ENCODE measurements at regions not wholly inside any gene's neighbourhood (a gene's known extent, or its start where the extent isn't known, plus 50 kb on each side); places are given as distances from the start of the nearest gene placed in this dataset.

GRCh38 chr12:124408822-124409517 lies 114.1 kb downstream of the RFLNA start:
- DNase-seq: no peak

GRCh38 chr12:124407074-124407473 lies 112.2 kb downstream of the RFLNA start:
- DNase-seq: no peak

GRCh38 chr12:124406043-124406442 lies 111.2 kb downstream of the RFLNA start:
- DNase-seq: no peak

- no peak for DNase-seq
Observed at GRCh38 chr12:124405592-124405991, 110.7 kb downstream of the RFLNA start.

GRCh38 chr12:124405151-124405550 lies 110.3 kb downstream of the RFLNA start:
- DNase-seq: no peak

GRCh38 chr12:124404162-124404784 lies 109.4 kb downstream of the RFLNA start:
- DNase-seq: no peak

- DNase-seq: no peak
Observed at GRCh38 chr12:124403273-124403672, 108.4 kb downstream of the RFLNA start.

GRCh38 chr12:124402248-124403066 lies 107.6 kb downstream of the RFLNA start:
- DNase-seq: no peak

- DNase-seq: no peak
Observed at GRCh38 chr12:124401704-124402221, 106.9 kb downstream of the RFLNA start.

- DNase-seq: no peak
Observed at GRCh38 chr12:124400124-124400523, 105.2 kb downstream of the RFLNA start.

GRCh38 chr12:124399622-124400021 lies 104.7 kb downstream of the RFLNA start:
- DNase-seq: peak; percentile 74

GRCh38 chr12:124398578-124399227 lies 103.8 kb downstream of the RFLNA start:
- peak; percentile 5 for DNase-seq

GRCh38 chr12:124397807-124398577 lies 103.1 kb downstream of the RFLNA start:
- peak; percentile 38 for DNase-seq

- no peak for DNase-seq
Observed at GRCh38 chr12:124397399-124397679, 102.4 kb downstream of the RFLNA start.

- no peak for DNase-seq
Observed at GRCh38 chr12:124396544-124397398, 101.9 kb downstream of the RFLNA start.

- DNase-seq: no peak
Observed at GRCh38 chr12:124395986-124396385, 101.1 kb downstream of the RFLNA start.

- DNase-seq: no peak
Observed at GRCh38 chr12:124395284-124395752, 100.4 kb downstream of the RFLNA start.

GRCh38 chr12:124394462-124395128 lies 99.7 kb downstream of the RFLNA start:
- DNase-seq: no peak

- no peak for DNase-seq
Observed at GRCh38 chr12:124393831-124394230, 98.9 kb downstream of the RFLNA start.

GRCh38 chr12:124393414-124393790 lies 98.5 kb downstream of the RFLNA start:
- DNase-seq: no peak
